Vagina (tissue), 2 donors: ENCODE measurements at regions not wholly inside any gene's neighbourhood (a gene's known extent, or its start where the extent isn't known, plus 50 kb on each side); places are given as distances from the start of the nearest gene placed in this dataset.

ENCODE experiments used
- DNase-seq, 2 donors: peaks; one replicate each; pipeline ENCODE4 v3.0.0-alpha.2; 2017; ENCODE audit errors: extremely low spot score in 2 of 2
- H3K27ac ChIP-seq: fragments of 200-600 bp; sonication (generic); one replicate; pipeline ENCODE4 v1.5.1; 2019
- H3K27me3 ChIP-seq: fragments of 200-600 bp; sonication (generic); one replicate; pipeline ENCODE4 v1.5.1; 2019
- H3K36me3 ChIP-seq, 2 donors: fragments of 200-600 bp; sonication (generic); one replicate each; pipeline ENCODE4 v1.5.1; 2017 to 2019
- H3K4me1 ChIP-seq: fragments of 200-600 bp; sonication (generic); one replicate; pipeline ENCODE4 v1.5.1; 2019
- H3K4me3 ChIP-seq, 2 donors: fragments of 200-600 bp; sonication (generic); 1 replicate in 1 of 2; 2 replicates in 1 of 2; pipeline ENCODE4 v1.5.1; 2016 to 2019
- H3K9me3 ChIP-seq: fragments of 200-600 bp; sonication (generic); one replicate; pipeline ENCODE4 v1.5.1; 2019
- CTCF ChIP-seq, 3 experiments: fragments of 450-650 bp in 2 of 3; fragments of 200-600 bp in 1 of 3; sonication (generic) in 1 of 3; IDR thresholded peaks; one replicate each; pipeline ENCODE4 v1.5.1; 2017 to 2019; ENCODE audit warnings: antibody characterized with exemption in 3 of 3, mild to moderate bottlenecking in 2 of 3, moderate library complexity in 2 of 3
- POLR2A ChIP-seq, 2 donors: fragments of 450-650 bp; IDR thresholded peaks; one replicate each; pipeline ENCODE4 v1.6.1; 2017; ENCODE audit warnings: antibody characterized with exemption in 2 of 2, mild to moderate bottlenecking in 2 of 2, moderate library complexity in 2 of 2
- POLR2AphosphoS5 ChIP-seq, 2 donors: sonication (generic); formaldehyde crosslinking; IDR thresholded peaks; one replicate each; pipeline ENCODE4 v1.9.0; 2017; ENCODE audit warnings: antibody characterized with exemption in 2 of 2, mild to moderate bottlenecking in 2 of 2, low read depth in 1 of 2; ENCODE audit not compliant: insufficient read depth in 1 of 2
- intact Hi-C: fragments of 100-400 bp; cut with DNase I; formaldehyde crosslinking; loops from one replicate; pipeline ENCODE4 v1.15.1; 2023

GRCh38 chr2:146621656-146622055, 1223.2 kb upstream of the ACVR2A start:
- intact Hi-C loops = no loop called here
- Histone ChIP-seq H3K27me3 (no peaks in the 10 kb centered on the region), H3K9me3 (no peaks in the 10 kb centered on the region), H3K4me3 (no peak overlapping the region), H3K4me1 (no peaks in the 10 kb centered on the region), H3K27ac (no peak overlapping the region), H3K36me3 (no peaks in the 10 kb centered on the region)
- DNase-seq = no peak
- no peak for TF ChIP-seq POLR2AphosphoS5 (IDR thresholded peaks at IDR 0.05; ENCODE audit: insufficient read depth in 1 of 2, low read depth in 1 of 2)
- no peak for TF ChIP-seq CTCF (IDR thresholded peaks at IDR 0.05)
- no peak for TF ChIP-seq POLR2A (IDR thresholded peaks at IDR 0.05)

- DNase-seq = no peak
- H3K27me3 ChIP-seq = no peaks in the 10 kb centered on the region
- no peaks in the 10 kb centered on the region for H3K9me3 ChIP-seq
- H3K4me1 ChIP-seq = no peaks in the 10 kb centered on the region
- H3K4me3 ChIP-seq = no peak overlapping the region
- intact Hi-C loops = no loop called here
- H3K27ac ChIP-seq = no peak overlapping the region
- TF ChIP-seq POLR2A (IDR thresholded peaks at IDR 0.05) (no peak), POLR2AphosphoS5 (IDR thresholded peaks at IDR 0.05; ENCODE audit: insufficient read depth in 1 of 2, low read depth in 1 of 2) (no peak), CTCF (IDR thresholded peaks at IDR 0.05) (no peak)
- no peaks in the 10 kb centered on the region for H3K36me3 ChIP-seq
These were observed 1229.1 kb upstream of the ACVR2A start for GRCh38 chr2:146615778-146616177.

GRCh38 chr2:146608490-146608889, 1236.3 kb upstream of the ACVR2A start:
- no peaks in the 10 kb centered on the region for H3K27me3 ChIP-seq
- no peak overlapping the region for H3K4me3 ChIP-seq
- no peak overlapping the region for H3K27ac ChIP-seq
- no peak for DNase-seq
- TF ChIP-seq CTCF (IDR thresholded peaks at IDR 0.05) = no peak
- TF ChIP-seq POLR2A (IDR thresholded peaks at IDR 0.05) = no peak
- TF ChIP-seq POLR2AphosphoS5 (IDR thresholded peaks at IDR 0.05; ENCODE audit: insufficient read depth in 1 of 2, low read depth in 1 of 2) = no peak
- H3K4me1 ChIP-seq = no peaks in the 10 kb centered on the region
- no peaks in the 10 kb centered on the region for H3K9me3 ChIP-seq
- no peaks in the 10 kb centered on the region for H3K36me3 ChIP-seq
- intact Hi-C loops = no loop called here

- H3K27ac ChIP-seq = no peak overlapping the region
- no peaks in the 10 kb centered on the region for H3K9me3 ChIP-seq
- TF ChIP-seq POLR2AphosphoS5 (IDR thresholded peaks at IDR 0.05; ENCODE audit: insufficient read depth in 1 of 2, low read depth in 1 of 2) (no peak), CTCF (IDR thresholded peaks at IDR 0.05) (no peak)
- no peaks in the 10 kb centered on the region for H3K36me3 ChIP-seq
- H3K27me3 ChIP-seq = no peaks in the 10 kb centered on the region
- intact Hi-C loops = no loop called here
- H3K4me1 ChIP-seq = no peaks in the 10 kb centered on the region
- H3K4me3 ChIP-seq = no peak overlapping the region
- no peak for DNase-seq
These were observed 1240.3 kb upstream of the ACVR2A start for GRCh38 chr2:146604521-146604920.

GRCh38 chr2:146602856-146603255, 1242.0 kb upstream of the ACVR2A start:
- H3K36me3 ChIP-seq = no peaks in the 10 kb centered on the region
- intact Hi-C loops = no loop called here
- no peaks in the 10 kb centered on the region for H3K27me3 ChIP-seq
- TF ChIP-seq POLR2A (IDR thresholded peaks at IDR 0.05) = no peak
- TF ChIP-seq CTCF (IDR thresholded peaks at IDR 0.05) = no peak
- no peak for TF ChIP-seq POLR2AphosphoS5 (IDR thresholded peaks at IDR 0.05; ENCODE audit: insufficient read depth in 1 of 2, low read depth in 1 of 2)
- no peak overlapping the region for H3K4me3 ChIP-seq
- H3K9me3 ChIP-seq = no peaks in the 10 kb centered on the region
- no peak overlapping the region for H3K27ac ChIP-seq
- H3K4me1 ChIP-seq = no peaks in the 10 kb centered on the region
- no peak for DNase-seq
